Neuron (in vitro differentiated cells): ENCODE measurements at regions not wholly inside any gene's neighbourhood (a gene's known extent, or its start where the extent isn't known, plus 50 kb on each side); places are given as distances from the start of the nearest gene placed in this dataset.
"Not testable (repeated sequence)": the region's sequence is repeated elsewhere in the genome, so short reads cannot be mapped to it uniquely, and the experiment has no call there.

Experiments used
- H2AFZ ChIP-seq: one replicate; pipeline ENCODE4 v1.6.1; 2013; ENCODE audit warnings: low read depth, mild to moderate bottlenecking, inconsistent platforms, low read length, moderate library complexity
- H3K27me3 ChIP-seq: one replicate; pipeline ENCODE4 v1.6.1; 2013; ENCODE audit warnings: low read length; ENCODE audit not compliant: insufficient read depth
- H3K36me3 ChIP-seq: one replicate; pipeline ENCODE4 v1.6.1; 2013; ENCODE audit warnings: low read length; ENCODE audit not compliant: insufficient read depth
- H3K4me1 ChIP-seq: one replicate; pipeline ENCODE4 v1.6.1; 2013; ENCODE audit warnings: low read length; ENCODE audit not compliant: insufficient read depth
- H3K4me3 ChIP-seq: 2 replicates; pipeline ENCODE4 v1.5.1; 2013; ENCODE audit warnings: mild to moderate bottlenecking, low read length, moderate library complexity
- H3K9me3 ChIP-seq: one replicate; pipeline ENCODE4 v1.6.1; 2013; ENCODE audit warnings: low read length

DNA sequence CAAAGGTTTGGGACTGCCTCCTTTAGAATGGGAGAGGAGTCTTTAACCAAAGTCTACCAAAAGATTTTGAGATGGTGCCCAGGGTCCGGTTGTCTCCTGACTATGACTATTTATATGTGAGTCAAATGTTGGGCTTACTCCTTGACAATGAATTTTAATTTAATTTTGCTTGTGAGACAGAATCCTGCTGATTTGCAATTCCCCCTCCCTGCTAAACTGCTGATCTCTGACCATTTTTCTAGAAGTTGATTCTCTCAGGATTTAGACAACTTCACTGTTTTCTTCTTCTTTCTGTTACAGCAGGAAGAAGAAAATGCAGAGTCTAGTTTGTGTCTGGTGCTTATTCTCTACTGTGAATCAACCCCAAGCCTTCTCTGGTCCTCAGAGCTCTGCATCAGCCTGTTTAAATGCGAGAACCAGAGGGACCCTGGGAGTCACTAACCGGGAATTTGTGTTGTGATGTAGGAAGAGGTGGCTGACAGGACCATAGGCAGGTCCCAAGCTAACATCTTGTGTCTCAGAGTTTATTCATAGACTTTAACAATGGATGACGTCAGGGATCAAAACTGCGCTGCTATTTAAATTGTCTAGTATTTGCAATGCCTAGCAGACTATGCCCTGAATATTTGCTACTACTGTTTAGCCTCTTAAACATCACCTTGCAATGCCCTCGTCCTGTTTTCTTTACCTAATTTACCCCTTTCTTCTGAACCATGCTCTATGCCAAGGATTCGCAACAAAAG is 124.0 kb upstream of the TAF11L2 start:
- Histone ChIP-seq H3K27me3 (no peaks in the 10 kb centered on the region), H3K36me3 (no peaks in the 10 kb centered on the region), H3K4me1 (peaks cover 3% of the 10 kb centered on the region), H3K9me3 (no peaks in the 10 kb centered on the region), H3K4me3 (no peak overlapping the region), H2AFZ (peak overlapping the region; percentile 7)

GRCh38 chr5:17374973-17375742 is 122.9 kb upstream of the TAF11L2 start:
- peaks cover 3% of the 10 kb centered on the region for H3K4me1 ChIP-seq

GRCh38 chr5:17375886-17376285 is 122.1 kb upstream of the TAF11L2 start:
- not testable (repeated sequence) for H3K9me3 ChIP-seq, H3K27me3 ChIP-seq

More at GRCh38 chr5:17374973-17375742, 122.9 kb upstream of the TAF11L2 start:
- Histone ChIP-seq H2AFZ (no peak overlapping the region), H3K27me3 (no peaks in the 10 kb centered on the region), H3K4me3 (no peak overlapping the region), H3K9me3 (no peaks in the 10 kb centered on the region), H3K36me3 (no peaks in the 10 kb centered on the region)

DNA sequence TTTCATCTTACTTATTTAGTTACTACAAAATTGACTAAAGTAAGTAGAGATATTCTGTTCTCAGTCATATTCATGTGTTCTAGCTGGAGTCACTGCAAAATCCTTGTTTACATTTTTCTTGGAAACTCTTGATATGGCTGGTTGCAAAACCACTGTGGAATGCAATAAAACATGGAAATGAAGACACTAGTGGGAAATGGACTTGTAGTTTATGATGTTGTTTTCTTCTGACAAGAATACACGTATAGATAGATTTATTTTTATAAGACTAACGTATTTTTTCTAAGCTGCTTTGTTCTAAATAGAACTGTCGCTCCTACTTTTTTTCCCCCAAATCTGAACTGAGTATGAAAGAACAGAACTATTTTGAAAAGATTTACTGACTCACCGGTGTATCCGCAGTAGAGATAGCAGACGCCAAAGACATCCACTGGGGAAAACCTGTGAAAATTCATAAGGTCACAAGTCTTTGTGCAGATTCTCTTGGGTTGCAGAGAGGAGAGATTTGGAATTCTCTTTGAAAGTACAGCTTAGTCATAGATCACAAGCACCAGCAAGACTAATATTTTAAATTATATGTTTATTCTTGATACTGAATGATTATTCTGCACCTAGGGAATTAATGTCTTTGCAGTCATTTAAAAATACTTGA is 119.6 kb upstream of the TAF11L2 start:
- Histone ChIP-seq H3K36me3 (no peaks in the 10 kb centered on the region), H3K4me3 (no peak overlapping the region), H3K9me3 (no peaks in the 10 kb centered on the region), H3K27me3 (no peaks in the 10 kb centered on the region), H2AFZ (no peak overlapping the region), H3K4me1 (peaks cover 3% of the 10 kb centered on the region)

More at GRCh38 chr5:17375886-17376285, 122.1 kb upstream of the TAF11L2 start:
- not testable (repeated sequence) for H3K4me1 ChIP-seq, H2AFZ ChIP-seq, H3K36me3 ChIP-seq, H3K4me3 ChIP-seq

DNA sequence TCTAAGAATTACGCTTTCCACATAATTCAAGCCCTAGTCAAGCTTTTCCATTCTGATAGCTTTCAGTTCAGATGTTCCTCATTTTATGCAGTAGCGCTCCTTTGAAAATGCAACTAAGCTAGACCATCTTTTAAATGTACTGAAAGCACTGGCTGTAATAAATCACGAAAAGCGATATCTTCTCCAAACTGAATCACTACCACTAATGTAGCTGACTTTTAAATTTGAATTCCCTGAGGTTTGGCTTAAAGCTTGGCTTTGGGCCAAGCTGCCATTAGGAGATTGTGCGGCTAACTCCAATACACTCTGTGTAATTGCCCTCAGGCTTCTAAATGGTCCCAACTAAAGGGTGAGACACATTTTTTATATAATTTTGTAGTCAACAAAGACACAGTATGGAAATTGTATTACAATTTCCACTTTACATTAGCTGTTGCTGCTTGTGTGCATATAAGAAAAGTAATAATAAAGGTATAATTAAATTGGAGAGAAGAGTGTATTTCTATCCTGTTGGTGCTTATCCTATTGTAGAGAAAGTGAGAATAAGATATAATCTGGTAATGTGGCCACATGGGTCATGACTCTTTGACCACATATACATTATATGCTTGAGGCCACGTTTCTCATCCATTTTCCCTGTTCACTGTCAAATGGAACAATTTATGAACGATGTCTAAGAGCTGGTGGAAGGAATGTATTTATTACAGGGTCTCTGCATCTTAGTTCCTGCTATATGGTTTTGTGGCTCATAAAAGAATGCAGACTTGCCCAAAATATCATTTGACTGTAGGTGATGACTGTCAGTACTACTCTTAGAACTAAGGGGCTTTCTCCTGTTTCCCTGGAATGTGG is 118.7 kb upstream of the TAF11L2 start:
- no peak overlapping the region for H2AFZ ChIP-seq
- H3K4me3 ChIP-seq: no peak overlapping the region
- H3K9me3 ChIP-seq: no peaks in the 10 kb centered on the region
- no peaks in the 10 kb centered on the region for H3K36me3 ChIP-seq
- H3K27me3 ChIP-seq: no peaks in the 10 kb centered on the region
- peaks cover 3% of the 10 kb centered on the region for H3K4me1 ChIP-seq

GRCh38 chr5:17381932-17382331 is 116.1 kb upstream of the TAF11L2 start:
- no peak overlapping the region for H3K4me3 ChIP-seq
- H2AFZ ChIP-seq: no peak overlapping the region
- peaks cover 3% of the 10 kb centered on the region for H3K4me1 ChIP-seq
- H3K36me3 ChIP-seq: no peaks in the 10 kb centered on the region
- H3K9me3 ChIP-seq: no peaks in the 10 kb centered on the region
- no peaks in the 10 kb centered on the region for H3K27me3 ChIP-seq

DNA sequence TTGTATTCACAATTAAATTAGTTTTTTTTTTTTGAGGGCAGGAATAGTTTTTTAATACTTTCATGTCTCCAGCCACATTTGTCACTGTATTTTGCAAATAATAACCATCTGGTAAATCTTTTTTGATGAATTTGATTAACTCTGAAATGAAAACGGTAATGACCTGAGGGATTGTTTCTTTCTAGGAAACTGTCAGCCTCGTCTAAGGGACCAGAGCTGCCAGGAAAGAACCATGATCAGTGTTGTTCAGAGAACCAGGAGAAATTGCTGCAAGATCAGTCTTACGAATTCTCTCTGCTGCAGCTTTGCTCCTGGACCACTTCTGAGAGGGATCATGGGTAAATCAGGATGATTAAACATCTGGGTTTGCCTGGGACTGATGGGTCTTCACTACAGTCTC is 114.5 kb upstream of the TAF11L2 start:
- no peaks in the 10 kb centered on the region for H3K9me3 ChIP-seq
- H3K36me3 ChIP-seq: no peaks in the 10 kb centered on the region
- peaks cover 3% of the 10 kb centered on the region for H3K4me1 ChIP-seq
- no peak overlapping the region for H2AFZ ChIP-seq
- no peaks in the 10 kb centered on the region for H3K27me3 ChIP-seq
- H3K4me3 ChIP-seq: no peak overlapping the region

DNA sequence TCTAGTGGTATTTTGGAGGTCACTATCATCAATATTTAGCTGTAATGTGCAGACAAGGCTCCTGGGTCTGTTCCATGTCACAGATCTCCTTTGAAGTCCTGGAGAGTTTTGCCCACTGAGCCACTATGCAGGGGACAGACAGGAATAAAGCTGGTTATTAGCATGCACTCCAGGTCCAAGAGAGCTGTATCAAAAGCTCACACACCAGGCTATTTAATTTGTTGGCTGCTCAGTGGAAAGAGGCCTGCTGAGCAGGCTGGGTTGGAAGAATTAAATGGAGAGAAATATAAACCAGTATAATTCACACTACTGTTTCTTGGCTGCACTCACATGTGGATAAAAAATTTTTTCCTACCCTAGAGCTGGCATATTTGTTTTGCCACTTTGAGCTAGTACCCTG is 113.8 kb upstream of the TAF11L2 start:
- Histone ChIP-seq H3K36me3 (no peaks in the 10 kb centered on the region), H3K4me3 (no peak overlapping the region), H3K27me3 (no peaks in the 10 kb centered on the region), H3K4me1 (peaks cover 3% of the 10 kb centered on the region), H3K9me3 (no peaks in the 10 kb centered on the region), H2AFZ (no peak overlapping the region)

- no peaks in the 10 kb centered on the region for H3K9me3 ChIP-seq
- H3K36me3 ChIP-seq: no peaks in the 10 kb centered on the region
- no peak overlapping the region for H2AFZ ChIP-seq
- H3K4me1 ChIP-seq: peaks cover 2% of the 10 kb centered on the region
- H3K4me3 ChIP-seq: no peak overlapping the region
- no peaks in the 10 kb centered on the region for H3K27me3 ChIP-seq
Measured at GRCh38 chr5:17388717-17389116, 109.3 kb upstream of the TAF11L2 start.

GRCh38 chr5:17394086-17394485 is 103.9 kb upstream of the TAF11L2 start:
- Histone ChIP-seq H2AFZ (no peak overlapping the region), H3K9me3 (no peaks in the 10 kb centered on the region), H3K4me1 (no peaks in the 10 kb centered on the region), H3K36me3 (no peaks in the 10 kb centered on the region), H3K27me3 (no peaks in the 10 kb centered on the region), H3K4me3 (no peak overlapping the region)

- no peaks in the 10 kb centered on the region for H3K4me1 ChIP-seq
- H2AFZ ChIP-seq: no peak overlapping the region
- no peaks in the 10 kb centered on the region for H3K9me3 ChIP-seq
- H3K27me3 ChIP-seq: no peaks in the 10 kb centered on the region
- no peak overlapping the region for H3K4me3 ChIP-seq
- H3K36me3 ChIP-seq: no peaks in the 10 kb centered on the region
Measured at GRCh38 chr5:17395106-17395880, 102.7 kb upstream of the TAF11L2 start.

DNA sequence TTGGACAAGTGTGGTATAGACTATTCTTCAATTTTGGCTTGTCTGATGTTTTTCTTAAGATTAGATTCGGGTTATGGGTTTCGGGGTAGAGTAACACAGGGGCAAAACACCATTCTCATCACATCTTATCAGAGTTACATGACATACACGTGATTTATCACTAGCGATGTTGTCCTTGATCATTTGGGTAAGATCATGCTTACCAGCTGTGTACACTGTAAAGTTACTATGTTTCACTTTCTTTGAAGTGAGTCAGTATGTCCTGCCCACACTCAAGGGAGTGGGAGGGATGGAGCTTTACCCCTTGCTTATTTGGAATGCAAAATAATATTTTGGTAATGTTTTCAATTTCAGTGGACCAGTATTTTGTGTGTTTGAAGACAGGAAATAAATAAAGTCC is 101.8 kb upstream of the TAF11L2 start:
- H2AFZ ChIP-seq: no peak overlapping the region
- H3K9me3 ChIP-seq: no peaks in the 10 kb centered on the region
- no peak overlapping the region for H3K4me3 ChIP-seq
- no peaks in the 10 kb centered on the region for H3K36me3 ChIP-seq
- H3K4me1 ChIP-seq: peaks cover 3% of the 10 kb centered on the region
- H3K27me3 ChIP-seq: peaks cover 6% of the 10 kb centered on the region
